ENCODE measurements at regions not wholly inside any gene's neighbourhood (a gene's known extent, or its start where the extent isn't known, plus 50 kb on each side); places are given as distances from the start of the nearest gene placed in this dataset.

GRCh38 chrX:42886519-42886918 lies 108.6 kb upstream of the PPP1R2C start:
- H3K27ac Mint-ChIP-seq (ENCODE audit: unreplicated experiment), result no peak overlapping the region
- no peak for TF ChIP-seq CTCF (IDR thresholded peaks at IDR 0.05; ENCODE audit: unreplicated experiment)
- no peaks in the 10 kb centered on the region for H3K9me3 Mint-ChIP-seq (ENCODE audit: unreplicated experiment)
- H3K27me3 Mint-ChIP-seq (ENCODE audit: unreplicated experiment), result no peaks in the 10 kb centered on the region
- H3K4me1 Mint-ChIP-seq (ENCODE audit: unreplicated experiment), result peaks cover 8% of the 10 kb centered on the region
- no peaks in the 10 kb centered on the region for H3K36me3 Mint-ChIP-seq (ENCODE audit: low read depth, unreplicated experiment)
- no peak for DNase-seq (ENCODE audit: low spot score)
- no peak overlapping the region for H3K4me3 Mint-ChIP-seq (ENCODE audit: unreplicated experiment)

DNA sequence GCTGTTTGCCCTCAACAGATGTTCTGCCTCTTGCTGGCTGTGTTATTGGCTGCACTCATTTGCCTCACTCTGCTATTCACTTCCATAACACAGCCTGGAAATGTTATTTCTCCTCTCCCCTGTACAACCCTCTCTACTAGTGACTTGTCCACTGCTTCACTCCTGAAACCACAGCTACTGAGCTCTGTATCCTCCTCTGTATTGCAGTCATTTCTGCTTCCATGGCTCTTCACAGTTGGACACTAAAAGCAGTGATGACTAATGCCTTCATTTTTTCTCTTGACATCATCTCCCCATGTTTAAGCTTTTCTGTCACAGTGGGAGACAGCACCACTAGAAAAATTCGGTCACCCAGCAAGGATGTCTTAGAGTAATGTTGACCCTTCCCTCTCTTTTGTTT lies 123.0 kb upstream of the PPP1R2C start:
- no peaks in the 10 kb centered on the region for H3K36me3 Mint-ChIP-seq (ENCODE audit: low read depth, unreplicated experiment)
- DNase-seq (ENCODE audit: low spot score), result no peak
- H3K4me3 Mint-ChIP-seq (ENCODE audit: unreplicated experiment), result no peak overlapping the region
- H3K27ac Mint-ChIP-seq (ENCODE audit: unreplicated experiment), result no peak overlapping the region
- no peaks in the 10 kb centered on the region for H3K27me3 Mint-ChIP-seq (ENCODE audit: unreplicated experiment)
- no peaks in the 10 kb centered on the region for H3K9me3 Mint-ChIP-seq (ENCODE audit: unreplicated experiment)
- H3K4me1 Mint-ChIP-seq (ENCODE audit: unreplicated experiment), result no peaks in the 10 kb centered on the region
- no peak for TF ChIP-seq CTCF (IDR thresholded peaks at IDR 0.05; ENCODE audit: unreplicated experiment)

DNA sequence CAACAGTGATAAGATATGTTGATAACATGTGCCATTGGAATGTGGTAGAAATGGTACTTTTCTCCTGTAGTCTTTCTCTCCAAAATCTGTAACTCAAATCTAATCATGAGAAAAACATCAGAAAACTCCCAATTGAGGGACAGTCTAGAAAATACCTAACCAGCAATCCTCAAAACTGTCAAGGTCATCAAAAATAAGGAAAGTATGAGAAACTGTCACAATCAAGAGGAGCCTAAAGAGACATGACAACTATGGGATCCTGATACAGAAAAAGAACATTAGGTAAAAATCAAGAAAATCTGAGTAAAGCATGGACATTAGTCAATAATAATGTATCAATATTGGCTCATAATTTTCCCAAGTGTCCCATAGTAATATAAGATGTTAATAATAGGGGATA lies 124.5 kb upstream of the PPP1R2C start:
- Mint-ChIP-seq H3K4me1 (ENCODE audit: unreplicated experiment) (no peaks in the 10 kb centered on the region), H3K27ac (ENCODE audit: unreplicated experiment) (no peak overlapping the region), H3K36me3 (ENCODE audit: low read depth, unreplicated experiment) (no peaks in the 10 kb centered on the region), H3K4me3 (ENCODE audit: unreplicated experiment) (no peak overlapping the region), H3K9me3 (ENCODE audit: unreplicated experiment) (no peaks in the 10 kb centered on the region), H3K27me3 (ENCODE audit: unreplicated experiment) (no peaks in the 10 kb centered on the region)
- TF ChIP-seq CTCF (IDR thresholded peaks at IDR 0.05; ENCODE audit: unreplicated experiment), result no peak
- no peak for DNase-seq (ENCODE audit: low spot score)

GRCh38 chrX:42920752-42921151 lies 142.8 kb upstream of the PPP1R2C start:
- Mint-ChIP-seq H3K27ac (ENCODE audit: unreplicated experiment) (no peak overlapping the region), H3K4me3 (ENCODE audit: unreplicated experiment) (no peak overlapping the region), H3K9me3 (ENCODE audit: unreplicated experiment) (no peaks in the 10 kb centered on the region), H3K4me1 (ENCODE audit: unreplicated experiment) (no peaks in the 10 kb centered on the region), H3K36me3 (ENCODE audit: low read depth, unreplicated experiment) (no peaks in the 10 kb centered on the region), H3K27me3 (ENCODE audit: unreplicated experiment) (no peaks in the 10 kb centered on the region)
- DNase-seq (ENCODE audit: low spot score), result no peak
- no peak for TF ChIP-seq CTCF (IDR thresholded peaks at IDR 0.05; ENCODE audit: unreplicated experiment)

DNA sequence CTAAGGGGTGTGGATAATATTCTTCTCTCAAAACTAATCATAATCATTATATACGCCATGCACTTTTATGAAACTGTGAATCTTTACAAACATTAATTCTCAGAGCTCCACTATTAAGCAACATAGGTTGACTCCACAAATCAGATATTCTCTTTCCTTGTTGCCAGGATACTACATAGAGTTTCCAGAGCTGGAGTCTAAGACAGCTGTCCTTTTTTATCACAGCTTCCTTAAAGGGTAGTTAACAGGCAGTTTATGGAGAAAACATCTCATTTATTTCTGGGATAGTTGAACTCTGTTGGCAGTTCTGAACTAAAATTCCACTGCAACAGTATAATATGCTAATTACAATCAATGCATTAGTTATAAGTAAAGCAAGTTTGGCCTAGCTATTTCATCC lies 152.1 kb upstream of the PPP1R2C start:
- H3K9me3 Mint-ChIP-seq (ENCODE audit: unreplicated experiment), result no peaks in the 10 kb centered on the region
- no peak overlapping the region for H3K27ac Mint-ChIP-seq (ENCODE audit: unreplicated experiment)
- no peak for DNase-seq (ENCODE audit: low spot score)
- H3K36me3 Mint-ChIP-seq (ENCODE audit: low read depth, unreplicated experiment), result no peaks in the 10 kb centered on the region
- H3K27me3 Mint-ChIP-seq (ENCODE audit: unreplicated experiment), result no peaks in the 10 kb centered on the region
- no peak for TF ChIP-seq CTCF (IDR thresholded peaks at IDR 0.05; ENCODE audit: unreplicated experiment)
- H3K4me1 Mint-ChIP-seq (ENCODE audit: unreplicated experiment), result no peaks in the 10 kb centered on the region
- H3K4me3 Mint-ChIP-seq (ENCODE audit: unreplicated experiment), result no peak overlapping the region

All from endothelial cell (in vitro differentiated cells).